Dendritic cell treated with granulocyte-macrophage colony-stimulating factor and Interleukin-4, amounts not matched to agents 40 ng/mL and 50 ng/mL, for 4 days (primary cell): ENCODE measurements at regions not wholly inside any gene's neighbourhood (a gene's known extent, or its start where the extent isn't known, plus 50 kb on each side); places are given as distances from the start of the nearest gene placed in this dataset.

Experiments used
- H3K27ac Mint-ChIP-seq: one replicate; pipeline ENCODE4 v1.8.0; 2022; ENCODE audit warnings: mild to moderate bottlenecking, mixed read lengths
- H3K27me3 Mint-ChIP-seq: one replicate; pipeline ENCODE4 v1.8.0; 2022; ENCODE audit warnings: mild to moderate bottlenecking, mixed read lengths
- H3K36me3 Mint-ChIP-seq: one replicate; pipeline ENCODE4 v1.8.0; 2022; ENCODE audit warnings: low read depth, mixed read lengths
- H3K4me1 Mint-ChIP-seq: one replicate; pipeline ENCODE4 v1.8.0; 2022; ENCODE audit warnings: low read depth, mixed read lengths
- H3K4me3 Mint-ChIP-seq: one replicate; pipeline ENCODE4 v1.8.0; 2022; ENCODE audit warnings: mild to moderate bottlenecking, moderate library complexity, mixed read lengths
- H3K9me3 Mint-ChIP-seq: one replicate; pipeline ENCODE4 v1.8.0; 2022; ENCODE audit warnings: mixed read lengths
- intact Hi-C: fragments of 100-400 bp; cut with micrococcal nuclease; formaldehyde crosslinking; loops from one replicate; pipeline ENCODE4 v1.15.0; 2022

- intact Hi-C loops, result no loop called here
- peaks cover 5% of the 10 kb centered on the region for H3K9me3 Mint-ChIP-seq
- peak overlapping the region; percentile 16 for H3K27ac Mint-ChIP-seq
- peaks cover 55% of the 10 kb centered on the region for H3K4me1 Mint-ChIP-seq
- no peaks in the 10 kb centered on the region for H3K36me3 Mint-ChIP-seq
- H3K27me3 Mint-ChIP-seq, result peaks cover 10% of the 10 kb centered on the region
- no peak overlapping the region for H3K4me3 Mint-ChIP-seq
Measured at GRCh38 chr6:14827354-14827753, 418.5 kb upstream of the JARID2 start.

GRCh38 chr6:14828201-14828611 is 417.7 kb upstream of the JARID2 start:
- Mint-ChIP-seq H3K4me1 (peaks cover 55% of the 10 kb centered on the region), H3K9me3 (peaks cover 5% of the 10 kb centered on the region), H3K27ac (no peak overlapping the region), H3K36me3 (no peaks in the 10 kb centered on the region), H3K4me3 (no peak overlapping the region), H3K27me3 (peaks cover 10% of the 10 kb centered on the region)
- intact Hi-C loops, result no loop called here

- intact Hi-C loops, result no loop called here
- Mint-ChIP-seq H3K27ac (no peak overlapping the region), H3K4me3 (no peak overlapping the region)
Measured at GRCh38 chr6:14831070-14831469, 414.8 kb upstream of the JARID2 start.

GRCh38 chr6:14831937-14832336 is 413.9 kb upstream of the JARID2 start:
- intact Hi-C loops, result no loop called here
- no peaks in the 10 kb centered on the region for H3K36me3 Mint-ChIP-seq
- peaks cover 7% of the 10 kb centered on the region for H3K27me3 Mint-ChIP-seq
- H3K4me3 Mint-ChIP-seq, result no peak overlapping the region
- H3K9me3 Mint-ChIP-seq, result peaks cover 5% of the 10 kb centered on the region
- H3K4me1 Mint-ChIP-seq, result peaks cover 26% of the 10 kb centered on the region
- H3K27ac Mint-ChIP-seq, result no peak overlapping the region

More at GRCh38 chr6:14831070-14831469, 414.8 kb upstream of the JARID2 start:
- no peaks in the 10 kb centered on the region for H3K36me3 Mint-ChIP-seq
- peaks cover 10% of the 10 kb centered on the region for H3K27me3 Mint-ChIP-seq
- peaks cover 5% of the 10 kb centered on the region for H3K9me3 Mint-ChIP-seq
- H3K4me1 Mint-ChIP-seq, result peaks cover 27% of the 10 kb centered on the region

- no peak overlapping the region for H3K27ac Mint-ChIP-seq
- peaks cover 5% of the 10 kb centered on the region for H3K9me3 Mint-ChIP-seq
- intact Hi-C loops, result no loop called here
- H3K27me3 Mint-ChIP-seq, result peaks cover 7% of the 10 kb centered on the region
- H3K4me1 Mint-ChIP-seq, result peaks cover 26% of the 10 kb centered on the region
- H3K4me3 Mint-ChIP-seq, result no peak overlapping the region
- no peaks in the 10 kb centered on the region for H3K36me3 Mint-ChIP-seq
Measured at GRCh38 chr6:14832427-14832826, 413.4 kb upstream of the JARID2 start.

- peaks cover 5% of the 10 kb centered on the region for H3K9me3 Mint-ChIP-seq
- peaks cover 28% of the 10 kb centered on the region for H3K4me1 Mint-ChIP-seq
- H3K36me3 Mint-ChIP-seq, result no peaks in the 10 kb centered on the region
- H3K27me3 Mint-ChIP-seq, result peaks cover 3% of the 10 kb centered on the region
- intact Hi-C loops, result no loop called here
- H3K4me3 Mint-ChIP-seq, result no peak overlapping the region
- no peak overlapping the region for H3K27ac Mint-ChIP-seq
Measured at GRCh38 chr6:14834851-14835530, 410.9 kb upstream of the JARID2 start.

- H3K36me3 Mint-ChIP-seq, result no peaks in the 10 kb centered on the region
- peaks cover 37% of the 10 kb centered on the region for H3K4me1 Mint-ChIP-seq
- peak overlapping the region; percentile 12 for H3K27ac Mint-ChIP-seq
- no peaks in the 10 kb centered on the region for H3K9me3 Mint-ChIP-seq
- H3K27me3 Mint-ChIP-seq, result no peaks in the 10 kb centered on the region
- intact Hi-C loops, result no loop called here
- no peak overlapping the region for H3K4me3 Mint-ChIP-seq
Measured at GRCh38 chr6:14837435-14837834, 408.4 kb upstream of the JARID2 start.

- Mint-ChIP-seq H3K27me3 (no peaks in the 10 kb centered on the region), H3K27ac (no peak overlapping the region), H3K4me1 (peaks cover 38% of the 10 kb centered on the region), H3K36me3 (no peaks in the 10 kb centered on the region), H3K9me3 (no peaks in the 10 kb centered on the region), H3K4me3 (no peak overlapping the region)
- intact Hi-C loops, result no loop called here
Measured at GRCh38 chr6:14838133-14838583, 407.7 kb upstream of the JARID2 start.

GRCh38 chr6:14841901-14842421 is 403.9 kb upstream of the JARID2 start:
- Mint-ChIP-seq H3K4me1 (peaks cover 30% of the 10 kb centered on the region), H3K27ac (no peak overlapping the region), H3K4me3 (no peak overlapping the region)

GRCh38 chr6:14844411-14844810 is 401.5 kb upstream of the JARID2 start:
- Mint-ChIP-seq H3K4me1 (peaks cover 11% of the 10 kb centered on the region), H3K4me3 (no peak overlapping the region), H3K27me3 (no peaks in the 10 kb centered on the region), H3K9me3 (no peaks in the 10 kb centered on the region), H3K27ac (no peak overlapping the region), H3K36me3 (no peaks in the 10 kb centered on the region)
- intact Hi-C loops, result no loop called here

More at GRCh38 chr6:14841901-14842421, 403.9 kb upstream of the JARID2 start:
- intact Hi-C loops, result no loop called here
- Mint-ChIP-seq H3K9me3 (no peaks in the 10 kb centered on the region), H3K36me3 (no peaks in the 10 kb centered on the region), H3K27me3 (no peaks in the 10 kb centered on the region)

GRCh38 chr6:14848019-14848418 is 397.9 kb upstream of the JARID2 start:
- H3K27me3 Mint-ChIP-seq, result no peaks in the 10 kb centered on the region
- H3K27ac Mint-ChIP-seq, result no peak overlapping the region
- H3K36me3 Mint-ChIP-seq, result no peaks in the 10 kb centered on the region
- intact Hi-C loops, result no loop called here
- no peaks in the 10 kb centered on the region for H3K9me3 Mint-ChIP-seq
- no peak overlapping the region for H3K4me3 Mint-ChIP-seq
- no peaks in the 10 kb centered on the region for H3K4me1 Mint-ChIP-seq

GRCh38 chr6:14849185-14849584 is 396.7 kb upstream of the JARID2 start:
- Mint-ChIP-seq H3K4me1 (no peaks in the 10 kb centered on the region), H3K27me3 (no peaks in the 10 kb centered on the region), H3K4me3 (no peak overlapping the region), H3K36me3 (no peaks in the 10 kb centered on the region), H3K27ac (no peak overlapping the region), H3K9me3 (no peaks in the 10 kb centered on the region)
- intact Hi-C loops, result no loop called here

GRCh38 chr6:14851281-14851680 is 394.6 kb upstream of the JARID2 start:
- Mint-ChIP-seq H3K36me3 (no peaks in the 10 kb centered on the region), H3K9me3 (no peaks in the 10 kb centered on the region), H3K4me1 (no peaks in the 10 kb centered on the region), H3K4me3 (no peak overlapping the region), H3K27ac (no peak overlapping the region), H3K27me3 (no peaks in the 10 kb centered on the region)
- intact Hi-C loops, result no loop called here

GRCh38 chr6:14852375-14852774 is 393.5 kb upstream of the JARID2 start:
- Mint-ChIP-seq H3K36me3 (no peaks in the 10 kb centered on the region), H3K27me3 (peaks cover 1% of the 10 kb centered on the region)
- intact Hi-C loops, result no loop called here

GRCh38 chr6:14856177-14856576 is 389.7 kb upstream of the JARID2 start:
- H3K36me3 Mint-ChIP-seq, result no peaks in the 10 kb centered on the region
- intact Hi-C loops, result no loop called here
- no peaks in the 10 kb centered on the region for H3K9me3 Mint-ChIP-seq
- H3K27me3 Mint-ChIP-seq, result peaks cover 1% of the 10 kb centered on the region
- no peak overlapping the region for H3K4me3 Mint-ChIP-seq
- no peak overlapping the region for H3K27ac Mint-ChIP-seq
- H3K4me1 Mint-ChIP-seq, result peaks cover 19% of the 10 kb centered on the region

More at GRCh38 chr6:14852375-14852774, 393.5 kb upstream of the JARID2 start:
- Mint-ChIP-seq H3K4me3 (no peak overlapping the region), H3K4me1 (peaks cover 7% of the 10 kb centered on the region), H3K27ac (no peak overlapping the region), H3K9me3 (no peaks in the 10 kb centered on the region)
